Skeletal muscle cell (primary cell): ENCODE measurements at regions not wholly inside any gene's neighbourhood (a gene's known extent, or its start where the extent isn't known, plus 50 kb on each side); places are given as distances from the start of the nearest gene placed in this dataset.

Experiments used
- DNase-seq: peaks from one replicate; pipeline ENCODE4 v3.0.0-alpha.2; 2010; ENCODE audit warnings: low read depth
- H3K4me3 ChIP-seq: 2 replicates; pipeline ENCODE4 v1.5.1; 2011; ENCODE audit warnings: low read depth, mild to moderate bottlenecking, control low read depth, low read length, moderate library complexity

- DNase-seq: no peak
- H3K4me3 ChIP-seq: no peak overlapping the region
Observed at GRCh38 chr3:83500931-83501330, 1457.9 kb upstream of the CADM2 start.

DNA sequence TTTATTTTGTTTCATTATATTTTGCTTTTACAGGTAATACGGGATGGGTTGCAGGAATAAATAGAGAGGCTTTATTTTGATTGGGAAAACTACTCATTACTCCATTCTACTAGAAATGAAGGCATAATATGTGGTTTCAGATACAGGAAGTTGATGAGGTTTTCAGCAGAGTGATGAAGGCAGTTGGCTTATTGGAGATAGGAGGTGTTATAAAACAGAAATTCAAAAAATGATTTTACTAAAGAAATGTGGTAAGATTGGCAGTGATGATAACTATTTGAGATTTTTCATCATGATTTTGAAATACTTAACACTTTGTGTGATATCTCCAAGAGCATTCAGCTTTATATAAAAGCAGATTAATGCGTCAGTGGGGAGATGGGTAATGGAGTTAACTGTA lies 1445.7 kb upstream of the CADM2 start:
- no peak overlapping the region for H3K4me3 ChIP-seq
- no peak for DNase-seq

GRCh38 chr3:83513677-83514076 lies 1445.1 kb upstream of the CADM2 start:
- DNase-seq: no peak

GRCh38 chr3:83514130-83514914 lies 1444.5 kb upstream of the CADM2 start:
- DNase-seq: peak; percentile 13

More at GRCh38 chr3:83513677-83514076, 1445.1 kb upstream of the CADM2 start:
- no peak overlapping the region for H3K4me3 ChIP-seq

GRCh38 chr3:83515123-83515522 lies 1443.7 kb upstream of the CADM2 start:
- H3K4me3 ChIP-seq: no peak overlapping the region
- no peak for DNase-seq

More at GRCh38 chr3:83514130-83514914, 1444.5 kb upstream of the CADM2 start:
- H3K4me3 ChIP-seq: no peak overlapping the region

DNA sequence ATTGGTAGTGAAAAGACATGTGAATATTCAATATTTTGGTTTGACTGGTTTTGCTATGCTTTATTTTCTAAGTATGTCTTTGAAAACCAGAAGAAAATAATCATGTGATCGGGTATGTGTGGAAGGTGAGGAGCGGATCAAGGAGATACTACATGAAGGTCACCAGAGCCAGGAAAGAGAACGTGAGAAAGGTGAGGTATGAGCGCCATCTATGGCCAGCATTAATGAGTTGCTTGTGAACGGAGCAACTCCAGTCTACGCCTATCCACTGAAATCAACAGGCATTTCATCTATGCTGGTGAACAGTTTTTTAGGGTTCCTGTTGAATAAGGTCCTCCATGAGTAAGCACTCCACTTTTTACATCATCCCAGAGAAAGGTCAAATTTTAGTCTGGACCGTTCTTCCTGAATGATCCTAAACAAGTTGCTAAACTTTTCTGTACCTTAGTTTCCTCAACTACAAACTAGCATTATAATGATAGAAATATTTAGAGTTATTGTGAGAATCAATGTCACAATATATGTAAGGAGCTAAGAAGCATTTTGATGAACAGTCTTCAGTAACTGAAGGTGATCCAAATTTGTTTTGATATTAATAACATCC lies 1435.2 kb upstream of the CADM2 start:
- peak; percentile 12 for DNase-seq
- no peak overlapping the region for H3K4me3 ChIP-seq

- no peak overlapping the region for H3K4me3 ChIP-seq
- no peak for DNase-seq
Observed at GRCh38 chr3:83524901-83525300, 1433.9 kb upstream of the CADM2 start.

DNA sequence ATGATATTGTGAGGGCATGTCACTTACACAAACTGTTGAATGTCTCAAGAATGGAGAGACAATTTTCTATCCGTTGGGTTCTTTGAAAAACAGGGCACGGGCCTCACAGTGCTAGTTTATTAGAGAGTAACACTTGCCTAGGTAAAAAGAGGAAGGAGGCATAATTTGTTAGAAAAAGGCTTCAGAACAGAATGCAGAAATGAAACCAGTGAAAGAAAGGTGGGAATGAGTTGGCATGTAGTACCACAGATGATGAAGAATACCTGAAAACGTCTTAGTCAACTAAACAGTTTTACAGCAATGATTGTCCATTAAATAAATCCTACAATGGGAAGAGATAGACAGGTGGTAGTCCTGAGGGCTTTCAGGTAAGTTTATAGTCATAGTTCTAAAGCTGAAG lies 1399.7 kb upstream of the CADM2 start:
- DNase-seq: no peak
- no peak overlapping the region for H3K4me3 ChIP-seq

DNA sequence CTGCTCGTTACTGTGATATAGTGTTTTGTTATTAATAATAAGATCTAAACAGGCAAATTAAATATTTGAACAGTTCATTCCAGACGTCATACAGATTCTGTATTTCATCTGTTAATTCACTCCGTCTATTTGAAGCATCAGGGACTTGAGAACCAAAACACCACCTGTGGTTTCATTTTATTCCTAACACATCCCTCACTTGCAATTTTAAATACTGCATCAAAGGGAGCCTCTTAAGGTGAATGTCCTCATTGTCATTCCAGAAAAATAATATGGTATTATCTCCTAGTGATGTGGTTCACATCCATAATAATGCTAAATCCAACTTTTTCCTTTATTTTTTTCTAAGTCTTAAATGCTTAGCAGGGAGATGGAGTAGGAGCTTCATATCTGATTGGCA lies 1390.9 kb upstream of the CADM2 start:
- H3K4me3 ChIP-seq: no peak overlapping the region
- DNase-seq: no peak

DNA sequence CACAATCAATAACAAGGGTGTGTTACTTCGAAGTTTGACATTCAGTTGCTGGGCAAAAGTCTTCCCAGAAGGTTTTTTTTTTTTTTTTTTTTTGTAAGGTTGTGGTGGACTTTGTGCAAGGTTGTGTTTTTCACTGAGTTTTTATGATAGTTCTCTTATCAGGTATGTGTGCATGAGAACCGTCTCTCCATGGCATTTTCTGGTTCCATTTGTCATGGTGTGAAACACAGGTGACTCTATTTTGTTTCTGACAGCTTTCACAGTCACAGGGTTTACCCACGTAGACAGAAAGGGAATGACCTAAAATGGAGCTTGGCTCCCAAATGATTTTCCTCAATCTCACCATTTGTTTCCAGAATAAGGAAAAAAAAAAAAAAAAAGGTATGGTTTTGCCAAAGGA lies 1377.2 kb upstream of the CADM2 start:
- H3K4me3 ChIP-seq: no peak overlapping the region
- DNase-seq: no peak

DNA sequence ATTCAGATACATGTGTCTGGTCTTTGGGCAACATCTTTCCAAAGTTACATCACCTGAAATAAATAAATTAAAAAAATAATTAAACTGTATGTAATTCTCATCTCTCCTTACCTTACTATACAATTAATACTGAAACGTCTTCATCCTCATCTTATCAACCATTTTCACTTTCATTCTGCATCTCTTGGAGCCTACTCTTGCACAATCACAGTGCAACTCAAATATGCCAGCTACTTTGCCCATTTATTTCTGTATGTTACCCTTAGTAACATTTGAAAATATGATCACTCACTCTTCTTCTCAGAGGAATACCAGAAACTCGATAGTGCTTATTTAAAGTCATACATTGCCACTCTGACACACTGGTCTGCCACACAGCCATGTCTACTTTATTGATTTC lies 1357.1 kb upstream of the CADM2 start:
- H3K4me3 ChIP-seq: no peak overlapping the region
- DNase-seq: no peak

DNA sequence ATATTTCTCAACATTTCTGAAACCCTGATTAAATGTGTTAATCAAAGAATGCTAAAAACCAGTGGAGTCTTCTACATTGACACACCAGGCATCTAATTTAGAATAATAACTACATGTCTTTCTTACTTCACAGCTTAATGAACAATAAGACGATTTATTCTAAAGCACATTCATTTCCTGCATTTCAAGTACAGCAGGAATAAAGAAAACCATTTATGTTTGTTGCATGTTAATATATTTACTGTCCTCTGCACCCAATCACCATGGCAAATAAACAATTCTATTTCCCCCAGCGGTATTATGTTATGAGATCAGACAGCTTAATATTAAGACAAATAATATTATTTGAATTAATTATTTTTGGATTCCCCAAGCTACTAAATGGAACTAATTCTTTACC lies 1336.3 kb upstream of the CADM2 start:
- DNase-seq: no peak
- H3K4me3 ChIP-seq: no peak overlapping the region

GRCh38 chr3:83625261-83625660 lies 1333.5 kb upstream of the CADM2 start:
- DNase-seq: no peak
- H3K4me3 ChIP-seq: no peak overlapping the region

GRCh38 chr3:83628471-83628870 lies 1330.3 kb upstream of the CADM2 start:
- no peak overlapping the region for H3K4me3 ChIP-seq
- DNase-seq: no peak

GRCh38 chr3:83632526-83632925 lies 1326.3 kb upstream of the CADM2 start:
- no peak overlapping the region for H3K4me3 ChIP-seq
- DNase-seq: no peak

GRCh38 chr3:83633758-83634157 lies 1325.0 kb upstream of the CADM2 start:
- H3K4me3 ChIP-seq: no peak overlapping the region
- no peak for DNase-seq

GRCh38 chr3:83649692-83650091 lies 1309.1 kb upstream of the CADM2 start:
- DNase-seq: no peak
- no peak overlapping the region for H3K4me3 ChIP-seq

GRCh38 chr3:83655083-83655482 lies 1303.7 kb upstream of the CADM2 start:
- DNase-seq: no peak

GRCh38 chr3:83662381-83662960 lies 1296.3 kb upstream of the CADM2 start:
- no peak overlapping the region for H3K4me3 ChIP-seq
- no peak for DNase-seq

More at GRCh38 chr3:83655083-83655482, 1303.7 kb upstream of the CADM2 start:
- H3K4me3 ChIP-seq: no peak overlapping the region

DNA sequence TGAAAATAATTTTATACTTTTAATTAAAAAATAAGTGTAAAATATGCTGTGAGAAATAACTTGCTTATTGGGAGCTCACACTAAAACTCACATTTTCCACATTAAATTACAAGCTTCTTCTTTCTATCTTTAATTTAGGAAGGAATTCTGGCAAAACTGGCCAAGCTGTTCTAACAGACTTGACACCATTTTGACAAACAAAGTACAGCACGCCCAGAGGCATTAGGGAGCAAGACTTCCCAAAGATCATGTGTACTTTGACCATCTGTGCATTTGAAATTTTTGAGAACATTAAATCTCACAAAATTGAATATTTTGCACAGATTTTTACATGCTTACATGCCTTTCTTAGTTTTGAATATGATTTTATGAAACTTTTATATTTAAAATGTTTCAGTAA lies 1288.4 kb upstream of the CADM2 start:
- no peak for DNase-seq
- H3K4me3 ChIP-seq: no peak overlapping the region
